ENCODE measurements at regions not wholly inside any gene's neighbourhood (a gene's known extent, or its start where the extent isn't known, plus 50 kb on each side); places are given as distances from the start of the nearest gene placed in this dataset.

GRCh38 chr1:213464786-213465460 is 413.9 kb downstream of the RPS6KC1 start:
- H3K4me1 ChIP-seq: no peaks in the 10 kb centered on the region
- H3K36me3 ChIP-seq: no peaks in the 10 kb centered on the region
- H3K4me3 ChIP-seq: no peak overlapping the region
- H3K9me3 ChIP-seq: no peaks in the 10 kb centered on the region
- DNase-seq: no peak
- no peak for ATAC-seq (ENCODE audit: low FRiP score in 2 of 2)
- H3K27me3 ChIP-seq: no peaks in the 10 kb centered on the region
- WGBS, 2 donors: 82 to 96% methylated on average over 2 of the region's 2 CpGs
- TF ChIP-seq CTCF (IDR thresholded peaks at IDR 0.05) (no peak), POLR2AphosphoS5 (IDR thresholded peaks at IDR 0.05) (no peak), EP300 (IDR thresholded peaks at IDR 0.05) (no peak), POLR2A (IDR thresholded peaks at IDR 0.05) (no peak)
- no peak overlapping the region for H3K27ac ChIP-seq

- no peaks in the 10 kb centered on the region for H3K36me3 ChIP-seq
- H3K27me3 ChIP-seq: no peaks in the 10 kb centered on the region
- no peak for TF ChIP-seq CTCF (IDR thresholded peaks at IDR 0.05)
- no peak for TF ChIP-seq EP300 (IDR thresholded peaks at IDR 0.05)
- TF ChIP-seq POLR2AphosphoS5 (IDR thresholded peaks at IDR 0.05): no peak
- TF ChIP-seq POLR2A (IDR thresholded peaks at IDR 0.05): no peak
- no peaks in the 10 kb centered on the region for H3K4me1 ChIP-seq
- no peak for ATAC-seq (ENCODE audit: low FRiP score in 2 of 2)
- H3K27ac ChIP-seq: no peak overlapping the region
- DNase-seq: no peak
- no peak overlapping the region for H3K4me3 ChIP-seq
- no peaks in the 10 kb centered on the region for H3K9me3 ChIP-seq
Observed at GRCh38 chr1:213466541-213466940, 415.5 kb downstream of the RPS6KC1 start.

- no peaks in the 10 kb centered on the region for H3K9me3 ChIP-seq
- no peaks in the 10 kb centered on the region for H3K4me1 ChIP-seq
- no peaks in the 10 kb centered on the region for H3K36me3 ChIP-seq
- DNase-seq: no peak
- H3K27ac ChIP-seq: no peak overlapping the region
- TF ChIP-seq EP300 (IDR thresholded peaks at IDR 0.05) (no peak), CTCF (IDR thresholded peaks at IDR 0.05) (no peak), POLR2A (IDR thresholded peaks at IDR 0.05) (no peak), POLR2AphosphoS5 (IDR thresholded peaks at IDR 0.05) (no peak)
- WGBS, 2 donors: 55 to 68% methylated on average over 6 to 7 of the region's 7 CpGs
- no peaks in the 10 kb centered on the region for H3K27me3 ChIP-seq
- H3K4me3 ChIP-seq: no peak overlapping the region
- ATAC-seq (ENCODE audit: low FRiP score in 2 of 2): no peak
Observed at GRCh38 chr1:213474054-213474453, 423.0 kb downstream of the RPS6KC1 start.

- no peak for TF ChIP-seq EP300 (IDR thresholded peaks at IDR 0.05)
- TF ChIP-seq POLR2A (IDR thresholded peaks at IDR 0.05): no peak
- TF ChIP-seq CTCF (IDR thresholded peaks at IDR 0.05): no peak
- no peak for TF ChIP-seq POLR2AphosphoS5 (IDR thresholded peaks at IDR 0.05)
- H3K27me3 ChIP-seq: no peaks in the 10 kb centered on the region
- ATAC-seq (ENCODE audit: low FRiP score in 2 of 2) (no peak), DNase-seq (no peak)
- H3K4me1 ChIP-seq: no peaks in the 10 kb centered on the region
- 81 to 84% methylated on average over 2 of the region's 2 CpGs for WGBS, 2 donors
- H3K9me3 ChIP-seq: no peaks in the 10 kb centered on the region
- H3K36me3 ChIP-seq: no peaks in the 10 kb centered on the region
- H3K4me3 ChIP-seq: no peak overlapping the region
- no peak overlapping the region for H3K27ac ChIP-seq
Observed at GRCh38 chr1:213481395-213481794, 430.4 kb downstream of the RPS6KC1 start.

GRCh38 chr1:213484333-213484732 is 433.3 kb downstream of the RPS6KC1 start:
- Histone ChIP-seq H3K36me3 (no peaks in the 10 kb centered on the region), H3K27me3 (no peaks in the 10 kb centered on the region), H3K9me3 (no peaks in the 10 kb centered on the region), H3K27ac (no peak overlapping the region), H3K4me3 (no peak overlapping the region), H3K4me1 (no peaks in the 10 kb centered on the region)
- no peak for TF ChIP-seq POLR2A (IDR thresholded peaks at IDR 0.05)
- no peak for TF ChIP-seq EP300 (IDR thresholded peaks at IDR 0.05)
- no peak for TF ChIP-seq CTCF (IDR thresholded peaks at IDR 0.05)
- no peak for TF ChIP-seq POLR2AphosphoS5 (IDR thresholded peaks at IDR 0.05)
- ATAC-seq (ENCODE audit: low FRiP score in 2 of 2) (no peak), DNase-seq (no peak)
- 62 to 77% methylated on average over 3 of the region's 3 CpGs for WGBS, 2 donors
